ENCODE measurements at regions not wholly inside any gene's neighbourhood (a gene's known extent, or its start where the extent isn't known, plus 50 kb on each side); places are given as distances from the start of the nearest gene placed in this dataset.

GRCh38 chr2:142536492-142536891, 341.0 kb upstream of the KYNU start:
- TF ChIP-seq, protein P1, sequence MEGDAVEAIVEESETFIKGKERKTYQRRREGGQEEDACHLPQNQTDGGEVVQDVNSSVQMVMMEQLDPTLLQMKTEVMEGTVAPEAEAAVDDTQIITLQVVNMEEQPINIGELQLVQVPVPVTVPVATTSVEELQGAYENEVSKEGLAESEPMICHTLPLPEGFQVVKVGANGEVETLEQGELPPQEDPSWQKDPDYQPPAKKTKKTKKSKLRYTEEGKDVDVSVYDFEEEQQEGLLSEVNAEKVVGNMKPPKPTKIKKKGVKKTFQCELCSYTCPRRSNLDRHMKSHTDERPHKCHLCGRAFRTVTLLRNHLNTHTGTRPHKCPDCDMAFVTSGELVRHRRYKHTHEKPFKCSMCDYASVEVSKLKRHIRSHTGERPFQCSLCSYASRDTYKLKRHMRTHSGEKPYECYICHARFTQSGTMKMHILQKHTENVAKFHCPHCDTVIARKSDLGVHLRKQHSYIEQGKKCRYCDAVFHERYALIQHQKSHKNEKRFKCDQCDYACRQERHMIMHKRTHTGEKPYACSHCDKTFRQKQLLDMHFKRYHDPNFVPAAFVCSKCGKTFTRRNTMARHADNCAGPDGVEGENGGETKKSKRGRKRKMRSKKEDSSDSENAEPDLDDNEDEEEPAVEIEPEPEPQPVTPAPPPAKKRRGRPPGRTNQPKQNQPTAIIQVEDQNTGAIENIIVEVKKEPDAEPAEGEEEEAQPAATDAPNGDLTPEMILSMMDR (conservative IDR thresholded peaks at IDR 0.05 in 1 of 2, IDR thresholded peaks at IDR 0.05 in 1 of 2; ENCODE audit: extremely low read depth in 1 of 2, insufficient read depth in 1 of 2, low read depth in 1 of 2, low read length in 2 of 2): no peak
- no peak for TF ChIP-seq EZH2 (IDR thresholded peaks at IDR 0.05; ENCODE audit: borderline replicate concordance, low read length)
